Astrocyte (in vitro differentiated cells and primary cell): ENCODE measurements at regions not wholly inside any gene's neighbourhood (a gene's known extent, or its start where the extent isn't known, plus 50 kb on each side); places are given as distances from the start of the nearest gene placed in this dataset.
"Not testable (repeated sequence)": the region's sequence is repeated elsewhere in the genome, so short reads cannot be mapped to it uniquely, and the experiment has no call there.

Experiments used
- DNase-seq: peaks from one replicate; pipeline ENCODE4 v3.0.0-alpha.2; 2010; ENCODE audit warnings: low read depth
- FAIRE-seq: peaks from 2 replicates; lab custom pipeline; 2011; peaks lifted over from hg19 to GRCh38; lab: Jason Lieb, UNC
- H2AFZ ChIP-seq: 2 replicates; pipeline ENCODE4 v1.6.0; 2012; ENCODE audit warnings: low read depth, low read length, inconsistent platforms
- H3K27ac ChIP-seq: 2 replicates; pipeline ENCODE4 v1.5.1; 2011; ENCODE audit warnings: low read depth, low read length, inconsistent platforms
- H3K27me3 ChIP-seq: 2 replicates; pipeline ENCODE4 v1.6.0; 2011; ENCODE audit warnings: low read length, inconsistent platforms; ENCODE audit not compliant: insufficient read depth
- H3K36me3 ChIP-seq: 2 replicates; pipeline ENCODE4 v1.5.1; 2011; ENCODE audit warnings: low read length, inconsistent platforms; ENCODE audit not compliant: insufficient read depth
- H3K4me1 ChIP-seq: 2 replicates; pipeline ENCODE4 v1.5.1; 2011; ENCODE audit warnings: low read length, inconsistent platforms; ENCODE audit not compliant: insufficient read depth
- H3K4me2 ChIP-seq: 2 replicates; pipeline ENCODE4 v1.6.0; 2012; ENCODE audit warnings: low read length, inconsistent platforms
- H3K4me3 ChIP-seq: 2 replicates; pipeline ENCODE4 v1.5.1; 2011; ENCODE audit warnings: low read depth, mild to moderate bottlenecking, low read length, inconsistent platforms; ENCODE audit not compliant: insufficient read depth
- H3K79me2 ChIP-seq: 2 replicates; pipeline ENCODE4 v1.6.0; 2012; ENCODE audit warnings: mild to moderate bottlenecking, low read length, inconsistent platforms; ENCODE audit not compliant: insufficient read depth
- H3K9ac ChIP-seq: 2 replicates; pipeline ENCODE4 v1.6.0; 2012; ENCODE audit warnings: mild to moderate bottlenecking, low read length, inconsistent platforms
- H3K9me3 ChIP-seq: 2 replicates; pipeline ENCODE4 v1.5.1; 2012; ENCODE audit warnings: low read depth, mild to moderate bottlenecking, low read length, inconsistent platforms; ENCODE audit not compliant: insufficient read depth
- H4K20me1 ChIP-seq: 2 replicates; pipeline ENCODE4 v1.6.0; 2012; ENCODE audit warnings: low read length, inconsistent platforms; ENCODE audit not compliant: insufficient read depth
- H3K27ac Mint-ChIP-seq: one replicate; pipeline ENCODE4 v1.8.0; 2021; ENCODE audit warnings: mild to moderate bottlenecking, mixed read lengths; ENCODE audit not compliant: unreplicated experiment
- H3K27me3 Mint-ChIP-seq: one replicate; pipeline ENCODE4 v1.8.0; 2021; ENCODE audit warnings: low read depth, mixed read lengths; ENCODE audit not compliant: unreplicated experiment
- H3K36me3 Mint-ChIP-seq: one replicate; pipeline ENCODE4 v1.8.0; 2021; ENCODE audit warnings: low read depth, mixed read lengths; ENCODE audit not compliant: unreplicated experiment
- H3K4me1 Mint-ChIP-seq: one replicate; pipeline ENCODE4 v1.8.0; 2021; ENCODE audit warnings: low read depth, mixed read lengths; ENCODE audit not compliant: unreplicated experiment
- H3K4me3 Mint-ChIP-seq: one replicate; pipeline ENCODE4 v1.8.0; 2021; ENCODE audit warnings: mild to moderate bottlenecking, moderate library complexity, mixed read lengths; ENCODE audit not compliant: unreplicated experiment
- H3K9me3 Mint-ChIP-seq: one replicate; pipeline ENCODE4 v1.8.0; 2021; ENCODE audit warnings: mild to moderate bottlenecking, mixed read lengths; ENCODE audit not compliant: unreplicated experiment
- CTCF ChIP-seq: IDR thresholded peaks from 2 replicates; pipeline ENCODE4 v1.5.1; 2011; ENCODE audit warnings: low read depth, mild to moderate bottlenecking, inconsistent platforms, low read length, moderate library complexity; ENCODE audit not compliant: insufficient read depth
- EZH2 ChIP-seq: IDR thresholded peaks from 2 replicates; pipeline ENCODE4 v1.6.1; 2012; ENCODE audit warnings: mild to moderate bottlenecking, low read length, inconsistent platforms; ENCODE audit not compliant: insufficient read depth

GRCh38 chr5:116771466-116772151 lies 197.0 kb upstream of the SEMA6A start:
- H3K4me1 ChIP-seq, result no peaks in the 10 kb centered on the region
- Mint-ChIP-seq H3K36me3 (no peaks in the 10 kb centered on the region), H3K9me3 (no peaks in the 10 kb centered on the region), H3K4me1 (peaks cover 5% of the 10 kb centered on the region), H3K4me3 (no peak overlapping the region), H3K27me3 (no peaks in the 10 kb centered on the region), H3K27ac (no peak overlapping the region)
- no peak overlapping the region for H2AFZ ChIP-seq
- H3K9ac ChIP-seq, result no peak overlapping the region
- H3K79me2 ChIP-seq, result no peaks in the 10 kb centered on the region
- no peak overlapping the region for H3K4me2 ChIP-seq
- DNase-seq, result no peak
- FAIRE-seq, result no peak
- H4K20me1 ChIP-seq, result no peaks in the 10 kb centered on the region
- no peaks in the 10 kb centered on the region for H3K36me3 ChIP-seq
- H3K27me3 ChIP-seq, result no peaks in the 10 kb centered on the region
- no peak overlapping the region for H3K4me3 ChIP-seq
- no peak overlapping the region for H3K27ac ChIP-seq
- no peaks in the 10 kb centered on the region for H3K9me3 ChIP-seq
- TF ChIP-seq EZH2, result no peak
- no peak for TF ChIP-seq CTCF

DNA sequence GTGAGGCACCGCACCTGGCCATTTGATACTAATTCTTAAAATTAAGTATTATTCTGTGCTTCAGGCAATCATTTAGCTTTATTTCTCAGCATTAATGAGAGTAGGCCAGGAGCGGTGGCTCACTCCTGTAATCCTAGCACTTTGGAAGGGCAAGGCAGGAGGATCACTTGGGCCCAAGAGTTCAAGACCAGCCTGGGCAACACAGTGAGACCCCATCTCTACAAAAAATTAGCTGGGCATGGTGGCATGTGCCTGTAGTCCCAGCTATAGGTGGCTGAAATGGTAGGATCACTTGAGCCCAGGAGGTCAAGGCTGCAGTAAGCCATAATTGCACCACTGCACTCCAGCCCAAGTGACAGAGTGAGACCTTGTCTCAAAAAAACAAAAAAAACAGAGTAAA lies 195.3 kb upstream of the SEMA6A start:
- FAIRE-seq, H3K36me3 Mint-ChIP-seq, H2AFZ ChIP-seq, H3K27ac Mint-ChIP-seq, H3K9me3 Mint-ChIP-seq, H3K4me3 ChIP-seq, H3K79me2 ChIP-seq, H3K4me3 Mint-ChIP-seq, H3K36me3 ChIP-seq, H3K4me2 ChIP-seq, H3K27me3 Mint-ChIP-seq, H3K9ac ChIP-seq, DNase-seq, H3K27ac ChIP-seq, H3K27me3 ChIP-seq, H3K4me1 ChIP-seq, H3K4me1 Mint-ChIP-seq, H4K20me1 ChIP-seq, H3K9me3 ChIP-seq: not testable (repeated sequence)

DNA sequence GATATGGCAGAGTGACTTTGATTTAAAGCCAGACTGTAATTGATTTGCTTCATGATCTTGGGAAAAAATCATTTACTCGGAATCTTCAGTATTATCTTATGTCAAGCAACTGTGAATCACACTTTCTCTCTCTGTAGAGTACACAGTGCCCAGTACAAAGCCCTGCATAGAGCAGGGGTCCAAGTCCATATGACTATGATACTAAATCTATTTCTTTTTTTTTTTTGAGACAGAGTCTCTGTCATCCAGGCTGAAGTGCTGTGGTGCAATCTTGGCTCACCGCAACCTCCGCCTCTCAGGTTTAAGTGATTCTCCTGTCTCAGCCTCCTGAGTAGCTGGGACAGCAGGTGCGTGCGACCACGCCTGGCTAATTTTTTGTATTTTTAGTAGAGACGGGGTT lies 194.8 kb upstream of the SEMA6A start:
- H3K4me2 ChIP-seq, result no peak overlapping the region
- no peak overlapping the region for H3K9ac ChIP-seq
- TF ChIP-seq CTCF, result no peak
- TF ChIP-seq EZH2, result no peak
- no peaks in the 10 kb centered on the region for H3K36me3 ChIP-seq
- DNase-seq (no peak), FAIRE-seq (no peak)
- no peaks in the 10 kb centered on the region for H3K79me2 ChIP-seq
- H3K9me3 ChIP-seq, result no peaks in the 10 kb centered on the region
- Mint-ChIP-seq H3K27me3 (no peaks in the 10 kb centered on the region), H3K4me1 (peaks cover 9% of the 10 kb centered on the region), H3K27ac (no peak overlapping the region), H3K4me3 (no peak overlapping the region), H3K36me3 (no peaks in the 10 kb centered on the region), H3K9me3 (no peaks in the 10 kb centered on the region)
- H3K27me3 ChIP-seq, result no peaks in the 10 kb centered on the region
- no peak overlapping the region for H2AFZ ChIP-seq
- H3K4me3 ChIP-seq, result no peak overlapping the region
- H3K4me1 ChIP-seq, result peaks cover 9% of the 10 kb centered on the region
- H4K20me1 ChIP-seq, result no peaks in the 10 kb centered on the region
- H3K27ac ChIP-seq, result no peak overlapping the region
